TTC549 (cell line): ENCODE measurements at regions not wholly inside any gene's neighbourhood (a gene's known extent, or its start where the extent isn't known, plus 50 kb on each side); places are given as distances from the start of the nearest gene placed in this dataset.
"Not testable (repeated sequence)": the region's sequence is repeated elsewhere in the genome, so short reads cannot be mapped to it uniquely, and the experiment has no call there.

Experiments
- FAIRE-seq: peaks from 2 replicates; lab custom pipeline; 2012; peaks lifted over from hg19 to GRCh38; lab: Jason Lieb, UNC

GRCh38 chr2:43146083-43146482, 80.3 kb downstream of the ZFP36L2 start:
- no peak for FAIRE-seq

- no peak for FAIRE-seq
Measured at GRCh38 chr2:43144263-43144662, 82.1 kb downstream of the ZFP36L2 start.

- FAIRE-seq: no peak
Measured at GRCh38 chr2:43143756-43144155, 82.7 kb downstream of the ZFP36L2 start.

GRCh38 chr2:43142921-43143438, 83.4 kb downstream of the ZFP36L2 start:
- no peak for FAIRE-seq

GRCh38 chr2:43141636-43142151, 84.7 kb downstream of the ZFP36L2 start:
- FAIRE-seq: not testable (repeated sequence)

- no peak for FAIRE-seq
Measured at GRCh38 chr2:43139996-43140621, 86.3 kb downstream of the ZFP36L2 start.

GRCh38 chr2:43139501-43139900, 86.9 kb downstream of the ZFP36L2 start:
- FAIRE-seq: no peak

- no peak for FAIRE-seq
Measured at GRCh38 chr2:43138441-43138840, 88.0 kb downstream of the ZFP36L2 start.

GRCh38 chr2:43136876-43137275, 89.5 kb downstream of the ZFP36L2 start:
- no peak for FAIRE-seq

- no peak for FAIRE-seq
Measured at GRCh38 chr2:43136011-43136799, 90.2 kb downstream of the ZFP36L2 start.

- FAIRE-seq: no peak
Measured at GRCh38 chr2:43135583-43135982, 90.8 kb downstream of the ZFP36L2 start.

GRCh38 chr2:43134571-43134889, 91.9 kb downstream of the ZFP36L2 start:
- no peak for FAIRE-seq

GRCh38 chr2:43133708-43134570, 92.5 kb downstream of the ZFP36L2 start:
- FAIRE-seq: no peak

- no peak for FAIRE-seq
Measured at GRCh38 chr2:43133336-43133707, 93.1 kb downstream of the ZFP36L2 start.

- no peak for FAIRE-seq
Measured at GRCh38 chr2:43132683-43133301, 93.6 kb downstream of the ZFP36L2 start.

- no peak for FAIRE-seq
Measured at GRCh38 chr2:43131890-43132682, 94.3 kb downstream of the ZFP36L2 start.

- no peak for FAIRE-seq
Measured at GRCh38 chr2:43131051-43131889, 95.1 kb downstream of the ZFP36L2 start.

- FAIRE-seq: no peak
Measured at GRCh38 chr2:43130548-43130875, 95.9 kb downstream of the ZFP36L2 start.

- no peak for FAIRE-seq
Measured at GRCh38 chr2:43129676-43130547, 96.5 kb downstream of the ZFP36L2 start.

GRCh38 chr2:43128559-43128955, 97.8 kb downstream of the ZFP36L2 start:
- FAIRE-seq: no peak
